Erythroblast (primary cell): ENCODE measurements at regions not wholly inside any gene's neighbourhood (a gene's known extent, or its start where the extent isn't known, plus 50 kb on each side); places are given as distances from the start of the nearest gene placed in this dataset.

Source experiments
- GATA1 ChIP-seq: IDR thresholded peaks from 2 replicates; pipeline ENCODE4 v1.6.1; 2011; ENCODE audit warnings: low read depth, mild to moderate bottlenecking, control low read depth, low read length, moderate library complexity
- POLR2A ChIP-seq: IDR thresholded peaks from 2 replicates; pipeline ENCODE4 v1.6.1; 2011; ENCODE audit warnings: mild to moderate bottlenecking, low read length

GRCh38 chrX:134181275-134181660, 55.7 kb upstream of the CCDC160 start:
- TF ChIP-seq POLR2A (no peak), GATA1 (no peak)
